AG04449 (cell line): ENCODE measurements at regions not wholly inside any gene's neighbourhood (a gene's known extent, or its start where the extent isn't known, plus 50 kb on each side); places are given as distances from the start of the nearest gene placed in this dataset.

Source experiments
- CTCF ChIA-PET: fragments of 350-600 bp; formaldehyde crosslinking; extraction: SDS; loops from one replicate; lab custom pipeline; 2021; ENCODE audit warnings: antibody characterized with exemption; lab: Yijun Ruan, JAX
- POLR2A ChIA-PET: fragments of 400-600, 350-600 bp; formaldehyde crosslinking; extraction: SDS; loops from one replicate; lab custom pipeline; 2020; ENCODE audit warnings: antibody characterized with exemption, inconsistent platforms; lab: Yijun Ruan, JAX
- DNase-seq: peaks from one replicate; pipeline ENCODE4 v3.0.0-alpha.2; 2010; ENCODE audit warnings: low read depth, low spot score
- H3K4me3 ChIP-seq: 2 replicates; pipeline ENCODE4 v1.5.1; 2011; ENCODE audit warnings: low read depth, mild to moderate bottlenecking, control low read depth, low read length
- CTCF ChIP-seq: IDR thresholded peaks from one replicate; pipeline ENCODE4 v1.5.1; 2011; ENCODE audit warnings: mild to moderate bottlenecking, moderate library complexity, low read length, control low read depth, inconsistent platforms; ENCODE audit not compliant: insufficient read depth; ENCODE audit errors: missing control alignments

GRCh38 chr1:162956922-162957321 is 95.9 kb upstream of the CCDC190 start:
- ChIA-PET POLR2A (interaction anchor here (0.9 to 1.4 kb wide), 3 partner anchors 12 to 112 kb away, joined by 3 to 4 read pairs (median 4); partner anchors contain the start of gene RGS4), CTCF (interaction anchor here (1.1 to 1.2 kb wide), 2 partner anchors 12 to 358 kb away, joined by 3 read pairs; no protein-coding TSS in a partner anchor)
- no peak for DNase-seq
- TF ChIP-seq CTCF, result no peak
- H3K4me3 ChIP-seq, result no peak overlapping the region

GRCh38 chr1:162954824-162955223 is 93.8 kb upstream of the CCDC190 start:
- no peak overlapping the region for H3K4me3 ChIP-seq
- ChIA-PET POLR2A (no interaction called here), CTCF (no interaction called here)
- TF ChIP-seq CTCF, result no peak
- no peak for DNase-seq

- no peak for DNase-seq
- TF ChIP-seq CTCF, result no peak
- H3K4me3 ChIP-seq, result no peak overlapping the region
- CTCF ChIA-PET, result no interaction called here
- POLR2A ChIA-PET, result no interaction called here
Observed at GRCh38 chr1:162952956-162953355, 92.0 kb upstream of the CCDC190 start.

- POLR2A ChIA-PET, result no interaction called here
- TF ChIP-seq CTCF, result no peak
- CTCF ChIA-PET, result interaction anchor here (1.1 kb wide), 1 partner anchor 11 kb away, joined by 3 read pairs; no protein-coding TSS in a partner anchor
- H3K4me3 ChIP-seq, result no peak overlapping the region
- no peak for DNase-seq
Observed at GRCh38 chr1:162951553-162952315, 90.8 kb upstream of the CCDC190 start.

GRCh38 chr1:162950187-162950586 is 89.2 kb upstream of the CCDC190 start:
- no peak for DNase-seq
- POLR2A ChIA-PET, result no interaction called here
- H3K4me3 ChIP-seq, result no peak overlapping the region
- TF ChIP-seq CTCF, result no peak
- CTCF ChIA-PET, result no interaction called here

- TF ChIP-seq CTCF, result no peak
- ChIA-PET POLR2A (no interaction called here), CTCF (no interaction called here)
- no peak for DNase-seq
- no peak overlapping the region for H3K4me3 ChIP-seq
Observed at GRCh38 chr1:162946701-162947100, 85.7 kb upstream of the CCDC190 start.
